Osteocyte (in vitro differentiated cells): ENCODE measurements at regions not wholly inside any gene's neighbourhood (a gene's known extent, or its start where the extent isn't known, plus 50 kb on each side); places are given as distances from the start of the nearest gene placed in this dataset.

Source experiments
- DNase-seq: peaks from one replicate; pipeline ENCODE4 v3.0.0; 2021; ENCODE audit warnings: mixed read lengths; ENCODE audit not compliant: unreplicated experiment; ENCODE audit errors: extremely low spot score
- H3K27ac Mint-ChIP-seq: one replicate; pipeline ENCODE4 v1.8.0; 2021; ENCODE audit warnings: mild to moderate bottlenecking, mixed read lengths; ENCODE audit not compliant: unreplicated experiment
- H3K27me3 Mint-ChIP-seq: one replicate; pipeline ENCODE4 v1.8.0; 2021; ENCODE audit warnings: mixed read lengths; ENCODE audit not compliant: unreplicated experiment
- H3K36me3 Mint-ChIP-seq: one replicate; pipeline ENCODE4 v1.8.0; 2021; ENCODE audit warnings: mixed read lengths; ENCODE audit not compliant: unreplicated experiment
- H3K4me1 Mint-ChIP-seq: one replicate; pipeline ENCODE4 v1.8.0; 2021; ENCODE audit warnings: mixed read lengths; ENCODE audit not compliant: unreplicated experiment
- H3K4me3 Mint-ChIP-seq: one replicate; pipeline ENCODE4 v1.8.0; 2021; ENCODE audit warnings: mild to moderate bottlenecking, moderate library complexity, mixed read lengths; ENCODE audit not compliant: unreplicated experiment
- H3K9me3 Mint-ChIP-seq: one replicate; pipeline ENCODE4 v1.8.0; 2021; ENCODE audit warnings: mixed read lengths; ENCODE audit not compliant: unreplicated experiment
- TF ChIP-seq, protein P1 (sequence below): fragments of 200-600 bp; sonication (generic); IDR thresholded peaks from 2 replicates; pipeline ENCODE4 v1.5.0; 2021; ENCODE audit warnings: antibody characterized with exemption, mild to moderate bottlenecking, moderate library complexity

DNA sequence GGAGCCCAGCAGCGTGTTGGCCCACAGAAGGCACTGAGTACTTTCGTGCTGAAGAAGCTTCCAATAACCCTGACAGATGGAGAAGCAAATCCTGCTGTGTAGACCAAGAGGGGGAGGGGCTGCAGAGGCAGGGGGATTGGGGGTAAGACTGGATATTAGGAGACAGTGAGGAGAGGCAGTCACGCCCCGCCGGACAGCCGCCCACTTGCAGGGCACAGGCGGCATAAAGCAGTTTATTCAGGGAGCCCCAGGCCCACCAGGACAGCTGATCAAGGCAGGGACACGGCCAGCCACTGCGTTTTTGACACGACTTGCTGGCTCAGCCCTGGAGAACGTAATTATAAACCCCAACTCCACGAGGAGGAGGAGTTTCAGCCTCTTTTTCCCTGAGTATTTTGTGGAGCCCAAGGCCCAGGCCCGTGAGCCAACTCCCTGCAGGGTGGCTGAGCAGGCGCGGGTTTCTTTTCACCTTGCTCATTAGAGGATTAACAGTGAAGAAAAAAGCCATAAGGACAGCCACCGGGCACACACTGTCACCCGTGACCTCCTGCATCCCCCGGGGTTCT lies 177.9 kb downstream of the TFAP2C start:
- Mint-ChIP-seq H3K9me3 (no peaks in the 10 kb centered on the region), H3K36me3 (no peaks in the 10 kb centered on the region), H3K4me3 (no peak overlapping the region), H3K4me1 (no peaks in the 10 kb centered on the region), H3K27me3 (no peaks in the 10 kb centered on the region), H3K27ac (no peak overlapping the region)
- DNase-seq, result no peak
- TF ChIP-seq, protein P1, sequence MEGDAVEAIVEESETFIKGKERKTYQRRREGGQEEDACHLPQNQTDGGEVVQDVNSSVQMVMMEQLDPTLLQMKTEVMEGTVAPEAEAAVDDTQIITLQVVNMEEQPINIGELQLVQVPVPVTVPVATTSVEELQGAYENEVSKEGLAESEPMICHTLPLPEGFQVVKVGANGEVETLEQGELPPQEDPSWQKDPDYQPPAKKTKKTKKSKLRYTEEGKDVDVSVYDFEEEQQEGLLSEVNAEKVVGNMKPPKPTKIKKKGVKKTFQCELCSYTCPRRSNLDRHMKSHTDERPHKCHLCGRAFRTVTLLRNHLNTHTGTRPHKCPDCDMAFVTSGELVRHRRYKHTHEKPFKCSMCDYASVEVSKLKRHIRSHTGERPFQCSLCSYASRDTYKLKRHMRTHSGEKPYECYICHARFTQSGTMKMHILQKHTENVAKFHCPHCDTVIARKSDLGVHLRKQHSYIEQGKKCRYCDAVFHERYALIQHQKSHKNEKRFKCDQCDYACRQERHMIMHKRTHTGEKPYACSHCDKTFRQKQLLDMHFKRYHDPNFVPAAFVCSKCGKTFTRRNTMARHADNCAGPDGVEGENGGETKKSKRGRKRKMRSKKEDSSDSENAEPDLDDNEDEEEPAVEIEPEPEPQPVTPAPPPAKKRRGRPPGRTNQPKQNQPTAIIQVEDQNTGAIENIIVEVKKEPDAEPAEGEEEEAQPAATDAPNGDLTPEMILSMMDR, result no peak

DNA sequence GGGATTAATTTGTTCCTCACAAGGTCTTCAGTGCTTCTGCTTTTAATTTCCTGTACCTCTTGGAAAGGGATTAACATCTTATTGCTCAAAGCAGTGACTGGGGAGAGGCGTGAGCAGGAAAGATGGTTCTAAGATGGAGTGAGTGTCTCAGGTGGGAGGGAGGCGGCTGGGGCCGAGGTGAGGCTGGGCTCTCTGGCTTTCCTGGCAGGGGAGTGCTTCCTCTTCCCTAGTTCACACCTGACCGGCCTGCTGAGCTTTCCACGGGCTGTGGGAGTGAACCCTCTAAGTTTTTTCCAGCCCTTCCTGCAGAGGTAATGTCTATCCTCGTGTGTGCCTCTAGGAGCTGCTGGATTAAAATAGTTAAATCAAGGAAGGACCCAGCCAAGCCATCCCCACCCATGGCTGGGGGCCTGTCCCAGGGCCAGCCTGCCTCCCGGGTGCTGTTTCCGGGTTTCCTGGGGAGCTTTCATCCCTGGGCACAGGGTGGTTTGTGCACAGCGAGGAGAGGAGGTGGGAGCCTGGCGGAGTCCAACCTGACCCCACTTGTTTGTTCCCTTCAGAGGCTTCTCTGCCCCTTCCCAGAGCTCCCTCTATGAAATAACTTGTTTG lies 179.1 kb downstream of the TFAP2C start:
- DNase-seq, result no peak
- TF ChIP-seq, protein P1, result no peak
- H3K27ac Mint-ChIP-seq, result no peak overlapping the region
- no peaks in the 10 kb centered on the region for H3K27me3 Mint-ChIP-seq
- H3K4me3 Mint-ChIP-seq, result no peak overlapping the region
- no peaks in the 10 kb centered on the region for H3K9me3 Mint-ChIP-seq
- H3K36me3 Mint-ChIP-seq, result no peaks in the 10 kb centered on the region
- H3K4me1 Mint-ChIP-seq, result no peaks in the 10 kb centered on the region

DNA sequence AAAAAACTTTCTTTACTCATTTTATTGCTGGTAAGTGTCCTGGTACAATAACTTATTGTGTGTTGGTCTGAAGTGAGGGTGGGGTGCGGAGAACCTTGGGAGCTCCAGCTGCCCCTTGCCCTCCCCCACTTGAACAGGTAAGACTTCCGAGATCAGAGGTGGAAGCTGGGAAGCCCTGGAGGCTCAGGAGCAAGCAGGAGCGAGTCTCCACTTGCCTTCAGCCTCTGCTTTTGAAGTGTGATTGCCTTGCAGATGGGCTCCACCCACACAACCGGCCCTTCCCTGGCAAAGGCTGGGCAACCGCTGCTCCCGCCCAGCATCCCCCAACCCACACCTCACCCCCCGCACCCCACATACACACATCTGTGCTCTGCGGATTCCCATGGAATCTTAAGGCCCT lies 179.6 kb downstream of the TFAP2C start:
- Mint-ChIP-seq H3K9me3 (no peaks in the 10 kb centered on the region), H3K4me3 (no peak overlapping the region), H3K36me3 (no peaks in the 10 kb centered on the region), H3K27ac (no peak overlapping the region), H3K4me1 (no peaks in the 10 kb centered on the region), H3K27me3 (no peaks in the 10 kb centered on the region)
- TF ChIP-seq, protein P1, result no peak
- no peak for DNase-seq

DNA sequence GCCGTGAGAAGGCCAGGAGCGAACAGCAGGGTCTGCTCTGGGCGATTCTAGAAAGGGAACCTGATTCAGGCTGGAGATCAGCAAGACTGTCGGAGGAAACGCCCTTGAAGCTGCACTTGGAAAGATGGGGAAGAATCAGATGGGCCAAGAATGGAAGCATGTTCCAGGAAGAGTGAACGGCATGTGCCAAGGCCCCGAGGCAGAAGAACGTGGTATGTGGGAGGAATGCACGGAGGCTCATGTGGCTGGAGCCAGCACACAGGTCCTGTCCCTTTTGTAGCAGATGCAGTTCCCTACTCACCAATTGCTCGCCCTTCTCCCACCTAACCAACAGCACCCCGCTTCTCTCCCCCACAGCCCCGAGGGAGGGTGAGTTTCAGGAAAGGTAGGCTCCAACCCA lies 180.6 kb downstream of the TFAP2C start:
- H3K4me3 Mint-ChIP-seq, result no peak overlapping the region
- DNase-seq, result no peak
- no peaks in the 10 kb centered on the region for H3K9me3 Mint-ChIP-seq
- no peak overlapping the region for H3K27ac Mint-ChIP-seq
- TF ChIP-seq, protein P1, result no peak
- H3K27me3 Mint-ChIP-seq, result no peaks in the 10 kb centered on the region
- no peaks in the 10 kb centered on the region for H3K4me1 Mint-ChIP-seq
- H3K36me3 Mint-ChIP-seq, result no peaks in the 10 kb centered on the region

DNA sequence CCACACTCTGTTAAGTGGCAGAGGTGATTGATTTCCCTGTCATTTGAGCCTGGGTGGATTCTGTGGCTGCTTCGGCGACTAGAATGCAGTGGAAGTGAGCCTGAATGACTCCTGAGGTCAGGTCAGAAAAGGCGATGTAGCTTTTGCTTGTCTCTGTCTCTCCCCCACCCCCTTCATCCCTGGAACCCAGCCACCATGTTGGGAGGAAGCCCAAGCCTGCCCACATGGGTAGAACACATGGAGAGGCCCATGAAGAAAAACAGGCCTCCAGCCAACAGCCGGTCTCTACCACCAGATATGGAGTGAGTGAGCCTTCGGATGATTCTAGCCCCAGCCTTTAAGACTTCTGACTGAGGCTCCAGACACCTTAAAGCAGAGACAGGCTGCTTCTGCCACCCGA lies 181.0 kb downstream of the TFAP2C start:
- no peaks in the 10 kb centered on the region for H3K27me3 Mint-ChIP-seq
- H3K9me3 Mint-ChIP-seq, result no peaks in the 10 kb centered on the region
- H3K4me1 Mint-ChIP-seq, result no peaks in the 10 kb centered on the region
- TF ChIP-seq, protein P1, result no peak
- H3K27ac Mint-ChIP-seq, result no peak overlapping the region
- no peak for DNase-seq
- no peaks in the 10 kb centered on the region for H3K36me3 Mint-ChIP-seq
- H3K4me3 Mint-ChIP-seq, result no peak overlapping the region
